HG03135 (cell line): ENCODE measurements at regions not wholly inside any gene's neighbourhood (a gene's known extent, or its start where the extent isn't known, plus 50 kb on each side); places are given as distances from the start of the nearest gene placed in this dataset.

Source experiments
- ATAC-seq: cut with Tn5 transposase; IDR thresholded peaks from one replicate; pipeline ENCODE4 v1.9.1; 2021; ENCODE audit warnings: mild to moderate bottlenecking, moderate library complexity; ENCODE audit not compliant: unreplicated experiment

GRCh38 chr22:47842119-47842518 is 1079.7 kb downstream of the TBC1D22A start:
- ATAC-seq = no peak

- no peak for ATAC-seq
Observed at GRCh38 chr22:47841156-47841555, 1078.7 kb downstream of the TBC1D22A start.

- no peak for ATAC-seq
Observed at GRCh38 chr22:47839595-47840227, 1077.3 kb downstream of the TBC1D22A start.

- no peak for ATAC-seq
Observed at GRCh38 chr22:47837703-47838102, 1075.3 kb downstream of the TBC1D22A start.

- ATAC-seq = no peak
Observed at GRCh38 chr22:47836957-47837356, 1074.5 kb downstream of the TBC1D22A start.

GRCh38 chr22:47835726-47836125 is 1073.3 kb downstream of the TBC1D22A start:
- ATAC-seq = no peak

- no peak for ATAC-seq
Observed at GRCh38 chr22:47826016-47826415, 1063.6 kb downstream of the TBC1D22A start.

GRCh38 chr22:47822422-47822821 is 1060.0 kb downstream of the TBC1D22A start:
- no peak for ATAC-seq

GRCh38 chr22:47818496-47818895 is 1056.0 kb downstream of the TBC1D22A start:
- no peak for ATAC-seq

- no peak for ATAC-seq
Observed at GRCh38 chr22:47817380-47817779, 1054.9 kb downstream of the TBC1D22A start.

- ATAC-seq = no peak
Observed at GRCh38 chr22:47816863-47817210, 1054.4 kb downstream of the TBC1D22A start.

- ATAC-seq = no peak
Observed at GRCh38 chr22:47816121-47816862, 1053.8 kb downstream of the TBC1D22A start.

GRCh38 chr22:47814474-47814873 is 1052.0 kb downstream of the TBC1D22A start:
- ATAC-seq = no peak

GRCh38 chr22:47813661-47814060 is 1051.2 kb downstream of the TBC1D22A start:
- no peak for ATAC-seq

GRCh38 chr22:47811971-47812370 is 1049.5 kb downstream of the TBC1D22A start:
- ATAC-seq = no peak

- no peak for ATAC-seq
Observed at GRCh38 chr22:47810505-47811500, 1048.4 kb downstream of the TBC1D22A start.

GRCh38 chr22:47808886-47809620 is 1046.6 kb downstream of the TBC1D22A start:
- ATAC-seq = no peak

GRCh38 chr22:47808236-47808635 is 1045.8 kb downstream of the TBC1D22A start:
- no peak for ATAC-seq

GRCh38 chr22:47807506-47807905 is 1045.1 kb downstream of the TBC1D22A start:
- ATAC-seq = no peak

- ATAC-seq = no peak
Observed at GRCh38 chr22:47806894-47807293, 1044.4 kb downstream of the TBC1D22A start.
